ENCODE measurements at regions not wholly inside any gene's neighbourhood (a gene's known extent, or its start where the extent isn't known, plus 50 kb on each side); places are given as distances from the start of the nearest gene placed in this dataset.

DNA sequence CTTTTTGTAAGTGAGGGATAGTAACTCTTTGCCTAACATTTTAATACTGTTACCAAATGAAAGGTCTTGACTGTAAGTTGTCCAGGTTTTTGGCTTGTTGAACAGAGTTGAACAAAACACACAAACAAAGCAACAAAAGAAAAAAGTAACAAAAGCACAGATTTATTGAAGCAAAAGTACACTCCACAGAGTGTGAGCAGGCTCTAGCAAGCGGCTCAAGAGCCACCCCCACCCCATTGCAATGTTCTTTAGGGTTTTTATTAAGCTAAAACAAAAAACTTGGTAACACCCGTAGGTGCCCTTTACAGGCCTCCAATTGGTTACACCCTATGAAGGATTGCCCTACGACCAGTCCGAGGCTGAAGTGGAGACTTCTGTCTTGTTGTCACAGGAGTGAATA lies 197.4 kb upstream of the MAP3K1 start:
- no peak overlapping the region for H3K4me3 ChIP-seq (replicated peaks in 1 of 2; ENCODE audit: low read depth in 2 of 2, low read length in 2 of 2)
- no peak for DNase-seq (ENCODE audit: low read depth in 2 of 2)
- no peak for TF ChIP-seq CTCF (IDR thresholded peaks at IDR 0.05; ENCODE audit: low read depth, low read length)

GRCh38 chr5:56616454-56617160 lies 198.7 kb upstream of the MAP3K1 start:
- TF ChIP-seq CTCF (IDR thresholded peaks at IDR 0.05; ENCODE audit: low read depth, low read length), result no peak
- DNase-seq (ENCODE audit: low read depth in 2 of 2), result no peak
- H3K4me3 ChIP-seq (replicated peaks in 1 of 2; ENCODE audit: low read depth in 2 of 2, low read length in 2 of 2), result no peak overlapping the region

GRCh38 chr5:56615361-56616153 lies 199.8 kb upstream of the MAP3K1 start:
- peak in 1 of 2 donors; percentile 35 for DNase-seq (ENCODE audit: low read depth in 2 of 2)

DNA sequence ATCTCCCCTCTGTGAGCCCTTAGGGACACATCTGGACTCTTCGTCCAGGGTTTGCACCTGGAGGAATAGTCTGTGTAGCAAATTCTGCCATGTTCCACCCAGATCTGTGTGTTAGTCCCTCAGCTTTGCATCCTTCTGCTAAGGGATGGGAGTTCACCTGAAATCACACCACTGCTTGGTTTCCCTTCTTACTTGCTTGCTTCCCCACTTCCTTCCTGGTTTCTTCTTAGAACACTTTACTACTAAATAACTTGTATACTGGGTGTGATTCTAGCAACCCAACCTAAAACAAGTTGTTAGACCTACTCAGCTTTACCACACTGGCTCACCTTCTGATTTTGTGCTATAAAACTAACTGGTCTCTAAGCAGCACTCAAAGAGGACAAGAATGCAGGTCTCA lies 202.6 kb upstream of the MAP3K1 start:
- H3K4me3 ChIP-seq (replicated peaks in 1 of 2; ENCODE audit: low read depth in 2 of 2, low read length in 2 of 2), result no peak overlapping the region
- DNase-seq (ENCODE audit: low read depth in 2 of 2), result no peak
- TF ChIP-seq CTCF (IDR thresholded peaks at IDR 0.05; ENCODE audit: low read depth, low read length), result no peak

More at GRCh38 chr5:56615361-56616153, 199.8 kb upstream of the MAP3K1 start:
- TF ChIP-seq CTCF (IDR thresholded peaks at IDR 0.05; ENCODE audit: low read depth, low read length), result no peak
- no peak overlapping the region for H3K4me3 ChIP-seq (replicated peaks in 1 of 2; ENCODE audit: low read depth in 2 of 2, low read length in 2 of 2)

GRCh38 chr5:56612353-56612752 lies 203.0 kb upstream of the MAP3K1 start:
- DNase-seq (ENCODE audit: low read depth in 2 of 2), result no peak
- TF ChIP-seq CTCF (IDR thresholded peaks at IDR 0.05; ENCODE audit: low read depth, low read length), result no peak
- no peak overlapping the region for H3K4me3 ChIP-seq (replicated peaks in 1 of 2; ENCODE audit: low read depth in 2 of 2, low read length in 2 of 2)

GRCh38 chr5:56610093-56610698 lies 205.2 kb upstream of the MAP3K1 start:
- no peak overlapping the region for H3K4me3 ChIP-seq (replicated peaks in 1 of 2; ENCODE audit: low read depth in 2 of 2, low read length in 2 of 2)
- TF ChIP-seq CTCF (IDR thresholded peaks at IDR 0.05; ENCODE audit: low read depth, low read length), result no peak
- DNase-seq (ENCODE audit: low read depth in 2 of 2), result no peak
